OCI-M1 (cell line): ENCODE measurements at regions not wholly inside any gene's neighbourhood (a gene's known extent, or its start where the extent isn't known, plus 50 kb on each side); places are given as distances from the start of the nearest gene placed in this dataset.
"Not testable (repeated sequence)": the region's sequence is repeated elsewhere in the genome, so short reads cannot be mapped to it uniquely, and the experiment has no call there.

Source experiments
- DNase-seq: peaks from one replicate; lab custom pipeline; 2025; lab: John Stamatoyannopoulos, UW

DNA sequence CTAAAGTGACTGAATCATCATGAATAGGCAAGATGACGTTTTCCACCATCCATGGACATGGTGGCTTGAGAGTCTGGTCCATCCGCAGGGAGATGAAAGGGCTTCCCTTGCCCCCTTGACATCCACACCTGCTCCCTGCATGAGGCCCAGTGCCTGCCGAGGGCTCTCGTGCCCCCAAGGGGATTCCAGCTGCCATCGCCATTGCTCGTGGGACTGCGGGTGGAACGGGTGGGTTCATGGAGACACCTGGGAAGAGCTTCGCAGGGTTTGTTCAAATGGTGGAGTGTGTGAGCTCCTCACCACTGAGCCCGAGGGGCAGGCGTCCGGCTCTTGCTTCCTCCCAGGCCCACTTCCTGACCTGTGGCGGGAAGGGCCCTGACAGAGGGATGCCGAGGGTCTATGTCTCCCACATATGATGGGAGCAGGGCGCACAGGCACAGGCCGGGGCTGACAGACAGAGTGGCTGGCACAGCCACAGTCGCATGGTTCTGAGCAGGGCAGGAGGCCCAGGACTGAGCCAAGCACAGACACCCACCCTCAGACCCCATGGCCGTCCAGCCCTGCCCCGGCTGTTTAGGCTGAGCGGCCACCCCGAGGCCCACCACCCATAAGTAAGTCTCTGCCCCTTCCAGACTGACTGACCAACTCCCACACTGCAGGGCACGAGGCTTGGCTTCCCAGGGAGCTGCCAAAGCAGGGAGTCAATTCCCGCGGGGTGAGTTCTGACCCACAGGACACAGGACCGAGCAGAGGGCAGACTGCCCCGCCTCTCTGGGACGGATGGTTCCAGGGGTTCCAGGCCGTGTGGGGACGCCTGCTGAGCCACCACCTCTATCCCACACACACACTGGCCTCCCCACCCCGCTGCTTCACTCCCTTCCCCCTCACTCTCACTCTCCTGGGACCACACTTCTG, 70.0 kb upstream of the PPP1R26 start:
- no peak for DNase-seq

DNA sequence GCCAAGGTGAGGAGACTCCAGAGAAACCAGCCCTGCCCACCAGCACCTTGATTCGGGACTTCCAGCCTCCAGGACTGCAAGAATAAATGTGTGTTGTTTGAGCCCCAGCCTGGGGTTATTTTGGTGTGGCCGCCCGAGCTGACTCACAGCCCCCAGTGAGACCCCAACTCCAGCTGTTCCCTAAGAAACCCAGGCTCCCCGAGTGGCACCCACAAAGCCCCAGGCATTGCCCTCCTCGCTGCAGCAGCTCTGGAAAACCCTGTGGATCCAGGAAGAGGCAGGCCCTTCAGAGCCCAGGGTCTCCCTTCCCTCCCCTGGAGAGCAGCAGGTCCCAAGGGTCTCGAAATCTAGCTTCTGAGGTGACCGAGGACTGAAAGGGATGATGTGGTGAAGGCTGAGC, 69.2 kb upstream of the PPP1R26 start:
- no peak for DNase-seq

DNA sequence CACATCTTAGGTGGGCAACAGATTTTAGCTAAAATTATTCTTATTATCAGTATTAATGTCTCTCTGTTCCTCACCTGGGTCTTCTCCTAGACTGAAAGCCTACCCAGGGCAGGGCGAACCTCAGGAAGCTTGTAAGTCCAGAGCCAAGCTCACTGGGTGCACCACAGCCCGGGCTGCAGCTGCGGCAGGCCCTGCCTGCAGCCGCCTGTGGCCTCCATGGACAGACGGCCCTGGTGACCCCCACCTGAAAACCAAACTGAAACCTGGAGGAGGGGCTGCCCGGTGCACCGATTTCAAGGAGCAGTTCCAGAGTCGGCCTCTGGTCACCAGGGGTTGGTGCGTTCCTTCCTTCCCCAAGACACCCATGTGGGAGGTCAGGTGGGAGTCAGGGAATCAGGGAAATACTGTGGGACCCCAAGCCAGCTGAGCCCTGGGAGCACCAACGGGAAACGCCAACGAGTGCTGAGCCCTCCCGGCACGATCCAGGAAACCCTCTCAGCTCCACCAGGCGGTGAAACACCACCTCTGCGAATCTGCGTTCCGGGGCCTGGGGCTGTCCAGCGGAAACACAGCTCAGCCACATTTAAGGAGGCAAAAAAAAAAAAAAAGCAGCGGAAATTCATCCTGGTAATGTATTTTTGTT, 68.6 kb upstream of the PPP1R26 start:
- DNase-seq: no peak

DNA sequence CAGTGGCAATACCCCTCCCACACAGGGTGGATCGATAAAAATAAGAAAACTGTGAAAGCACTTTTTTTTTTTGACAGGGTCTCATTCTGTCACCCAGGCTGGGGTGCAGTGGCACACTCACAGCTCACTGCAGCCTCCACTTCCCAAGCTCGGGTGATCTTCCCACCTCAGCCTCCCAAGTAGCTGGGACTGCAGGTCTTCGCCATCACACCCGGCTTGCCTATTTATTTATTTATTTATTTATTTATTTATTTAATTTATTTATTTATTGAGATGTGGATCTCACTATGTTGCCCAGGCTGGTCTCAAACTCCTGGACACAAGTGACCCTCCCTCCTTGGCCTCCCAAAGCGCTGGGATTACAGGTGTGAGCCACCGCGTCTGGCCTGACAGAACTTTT, 68.0 kb upstream of the PPP1R26 start:
- not testable (repeated sequence) for DNase-seq

DNA sequence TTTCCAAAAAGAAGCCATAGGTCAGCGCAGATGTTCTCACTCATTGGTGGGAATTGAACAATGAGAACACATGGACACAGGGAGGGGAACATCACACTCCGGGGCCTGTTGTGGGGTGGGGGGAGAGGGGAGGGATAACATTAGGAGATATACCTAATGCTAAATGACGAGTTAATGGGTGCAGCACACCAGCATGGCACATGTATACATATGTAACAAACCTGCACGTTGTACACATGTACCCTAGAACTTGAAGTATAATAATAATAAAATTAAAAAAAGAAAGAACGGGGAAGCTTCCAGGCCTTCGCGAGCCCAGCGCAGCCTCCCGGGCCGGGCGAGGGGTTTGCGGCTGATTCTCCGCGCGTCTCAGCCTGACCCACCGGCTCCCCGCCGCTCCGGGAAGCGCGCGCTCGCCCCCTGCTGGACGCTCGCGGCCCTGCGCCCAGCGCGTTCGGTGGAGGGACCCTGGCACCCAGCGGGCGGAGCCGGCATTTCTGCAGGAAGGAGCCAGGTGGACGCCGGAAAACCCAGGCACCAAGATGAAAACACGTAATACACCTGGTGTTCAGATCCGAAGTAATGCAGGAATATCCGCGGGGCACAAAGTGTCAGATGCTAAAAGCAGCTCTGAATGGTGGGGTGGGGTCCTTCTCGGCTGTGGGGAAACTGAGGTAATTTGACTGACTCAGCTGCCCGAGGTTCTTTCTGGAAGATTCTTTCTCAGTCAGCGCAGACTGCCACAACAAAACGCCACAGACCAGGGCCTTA, 67.1 kb upstream of the PPP1R26 start:
- DNase-seq: peak; percentile 81

DNA sequence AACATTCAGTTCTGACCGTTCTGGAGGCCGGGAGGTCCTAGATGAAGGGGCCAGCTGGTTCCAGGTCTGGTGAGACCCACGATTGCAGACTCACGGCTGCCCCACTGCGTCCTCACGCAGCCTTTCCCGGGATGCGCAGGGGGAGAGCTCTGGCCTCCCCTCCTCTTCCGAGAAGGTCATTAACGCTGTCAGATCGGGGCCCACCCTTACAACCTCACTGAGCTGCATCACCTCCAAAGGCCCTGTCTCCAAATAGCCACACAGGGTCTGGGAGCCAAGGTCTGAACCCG, 66.6 kb upstream of the PPP1R26 start:
- DNase-seq: no peak

DNA sequence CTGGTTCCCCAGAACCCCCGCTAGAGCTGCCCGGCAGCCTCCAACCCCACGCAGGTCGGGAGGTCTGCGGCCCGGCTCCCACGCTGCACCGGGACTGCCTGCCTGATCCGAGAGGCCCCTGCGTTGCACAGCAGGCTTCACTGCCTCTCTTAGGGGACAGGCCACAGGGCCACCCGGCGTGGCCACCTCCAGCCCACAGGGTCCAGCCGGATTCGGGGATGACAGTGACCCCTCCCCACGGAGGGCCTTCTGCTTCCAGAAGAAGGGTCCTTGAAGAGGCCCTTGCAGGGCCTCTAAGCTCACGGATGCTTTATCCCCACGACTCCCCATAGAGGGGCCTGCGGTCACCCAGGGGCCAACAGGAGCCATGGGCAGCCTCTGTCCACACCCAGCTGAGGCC, 66.1 kb upstream of the PPP1R26 start:
- no peak for DNase-seq

DNA sequence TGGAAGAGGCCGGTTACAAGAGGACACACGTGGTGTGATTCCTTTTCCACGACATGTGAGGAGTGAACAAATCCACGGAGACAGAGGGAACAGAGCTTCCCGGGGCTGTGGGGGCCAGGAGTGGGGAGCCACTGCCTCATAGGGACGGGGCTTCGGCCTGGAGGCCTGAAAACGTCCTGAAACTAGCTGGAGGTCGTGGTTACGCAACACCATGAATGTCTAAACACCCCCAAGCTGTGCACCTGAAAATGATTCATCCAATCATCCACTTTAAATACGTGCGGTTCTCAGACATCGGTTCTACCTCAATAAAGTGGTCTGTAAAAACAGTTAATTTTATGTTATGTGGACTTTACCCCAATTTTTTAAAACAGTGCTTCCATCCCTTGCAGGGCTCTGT, 65.3 kb upstream of the PPP1R26 start:
- no peak for DNase-seq

DNA sequence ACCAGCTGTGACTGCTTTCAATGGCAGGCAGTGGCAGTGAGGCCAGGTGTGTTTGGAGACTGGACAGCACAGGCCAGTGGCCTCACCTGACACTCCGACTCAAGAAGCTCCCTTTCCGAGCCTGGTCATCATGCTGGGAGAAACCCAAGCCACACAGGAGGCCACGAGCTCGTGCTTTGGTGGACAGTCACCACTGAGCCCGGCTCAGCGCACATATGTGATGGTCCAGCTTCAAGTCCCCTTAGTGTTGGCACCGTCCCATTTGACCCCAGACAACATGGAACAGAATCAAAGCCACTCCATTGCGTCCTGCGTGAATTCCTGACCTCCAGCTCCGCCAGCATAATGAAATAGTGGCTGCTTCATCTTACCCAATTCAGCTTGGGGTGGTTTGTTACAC, 64.0 kb upstream of the PPP1R26 start:
- no peak for DNase-seq

DNA sequence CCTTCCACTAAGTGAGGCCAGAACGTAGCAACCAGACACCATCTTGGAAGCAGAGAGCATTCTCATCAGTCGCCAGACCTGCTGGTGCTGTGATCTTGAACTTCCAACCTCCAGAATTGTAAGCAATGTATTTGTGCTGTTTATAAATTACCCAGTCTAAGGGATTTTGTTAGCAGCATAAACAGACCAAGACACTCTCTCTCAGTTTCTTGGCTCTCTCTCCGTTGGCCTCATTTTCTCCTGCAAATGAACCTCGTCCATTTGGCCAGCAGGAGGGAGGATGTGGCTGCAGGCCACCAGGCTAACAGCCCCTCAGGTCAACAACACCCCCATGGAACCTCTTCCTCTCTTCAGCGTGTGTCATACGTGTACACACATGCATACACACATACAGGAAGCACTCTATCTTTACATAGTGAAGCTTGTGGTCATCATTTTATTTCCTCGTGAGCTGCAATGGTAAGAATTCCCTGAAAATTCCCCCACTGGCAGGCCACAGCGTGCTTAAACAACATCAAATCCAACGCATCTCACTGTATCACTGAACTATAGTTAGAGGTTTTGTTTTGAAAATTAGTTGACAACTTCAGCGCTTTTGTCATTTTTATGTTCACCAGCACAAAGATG, 62.8 kb upstream of the PPP1R26 start:
- no peak for DNase-seq

DNA sequence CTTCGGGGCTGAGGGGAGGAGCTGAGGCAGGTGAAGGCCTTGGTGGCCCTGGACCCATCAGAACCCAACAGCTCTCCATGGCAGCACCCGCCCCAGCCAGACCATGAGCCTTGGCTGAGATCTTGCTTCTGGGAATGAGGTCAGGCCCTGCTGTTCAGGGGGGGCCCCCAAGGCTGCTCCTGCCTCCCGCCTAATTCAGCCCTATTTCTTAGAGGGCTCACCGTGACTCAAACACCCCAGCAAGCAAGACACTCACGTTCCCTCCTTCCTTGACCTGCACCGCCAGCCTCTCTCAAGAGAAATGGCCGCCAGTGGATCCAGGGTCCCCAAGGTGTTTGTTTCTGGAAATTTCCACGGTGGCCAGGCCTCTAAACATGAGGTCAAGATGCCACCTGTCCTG, 61.4 kb upstream of the PPP1R26 start:
- DNase-seq: no peak

DNA sequence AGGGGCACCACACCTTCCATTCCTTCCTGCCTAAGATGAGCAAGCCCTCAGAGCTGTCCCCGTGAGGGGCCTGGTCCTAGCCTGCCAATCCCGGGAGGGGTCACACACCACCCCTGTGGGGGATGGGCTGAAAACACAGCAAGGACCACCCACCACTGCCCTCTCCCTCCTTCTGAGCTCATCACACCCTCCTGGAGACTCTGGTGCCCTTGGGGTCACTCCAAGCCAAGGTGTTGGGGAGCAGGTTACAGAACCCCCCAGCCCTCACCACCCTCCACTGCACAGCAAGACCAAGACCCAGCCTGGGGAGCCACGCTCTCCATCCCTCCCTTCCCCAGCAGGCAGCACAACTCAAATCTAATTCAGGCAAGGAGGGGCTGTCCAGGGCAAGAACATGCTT, 60.5 kb upstream of the PPP1R26 start:
- no peak for DNase-seq

DNA sequence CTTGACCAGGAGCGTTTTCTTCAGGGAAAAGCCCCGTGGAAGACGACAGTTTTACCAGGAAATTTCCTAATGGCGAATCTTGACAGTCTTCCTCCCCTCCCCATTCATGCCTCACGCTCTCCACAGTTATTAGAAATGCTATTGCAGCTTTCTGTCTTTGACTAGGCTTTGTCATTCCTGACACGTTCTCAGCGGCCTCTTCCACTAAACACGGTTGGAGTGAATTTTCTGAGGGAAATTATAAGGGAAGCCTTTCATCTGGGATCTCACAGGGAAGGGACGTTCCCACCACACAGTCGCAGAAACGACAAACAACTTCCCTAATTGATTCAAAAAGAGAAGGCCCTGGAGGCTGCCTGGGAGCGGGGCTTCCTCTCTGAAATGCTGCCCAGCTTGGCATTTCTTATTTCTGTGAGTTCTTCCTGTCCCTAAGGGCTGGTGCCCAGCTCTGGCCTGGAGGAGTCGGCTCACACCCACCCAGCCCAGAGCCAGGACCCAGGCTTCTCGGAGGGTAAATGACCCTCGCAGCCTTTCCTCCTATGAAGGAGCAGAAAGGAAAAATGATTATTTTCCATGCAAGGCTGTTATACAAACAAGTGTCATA, 57.1 kb upstream of the PPP1R26 start:
- DNase-seq: no peak

DNA sequence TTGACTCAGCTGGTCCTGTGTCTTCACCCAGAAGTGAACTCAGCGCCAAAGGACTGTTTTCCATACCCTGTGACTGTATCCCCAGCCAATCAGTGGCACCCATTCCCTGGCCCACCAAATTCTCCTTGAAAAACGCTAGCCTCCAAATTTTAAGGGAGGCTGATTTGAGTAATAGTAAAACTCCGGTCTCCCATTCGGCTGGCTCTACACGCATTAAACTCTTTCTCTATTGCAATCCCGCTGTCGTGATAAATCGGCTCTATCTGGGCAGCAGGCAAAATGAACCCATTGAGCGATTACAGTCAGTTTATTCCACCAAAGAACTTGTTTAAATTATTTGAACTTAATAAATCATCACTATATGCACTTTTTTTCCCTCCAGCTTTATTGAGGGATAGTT, 55.9 kb upstream of the PPP1R26 start:
- no peak for DNase-seq
